Astrocyte (in vitro differentiated cells and primary cell): ENCODE measurements at regions not wholly inside any gene's neighbourhood (a gene's known extent, or its start where the extent isn't known, plus 50 kb on each side); places are given as distances from the start of the nearest gene placed in this dataset.
"Not testable (repeated sequence)": the region's sequence is repeated elsewhere in the genome, so short reads cannot be mapped to it uniquely, and the experiment has no call there.

Experiments
- DNase-seq: peaks from one replicate; pipeline ENCODE4 v3.0.0-alpha.2; 2010; ENCODE audit warnings: low read depth
- FAIRE-seq: peaks from 2 replicates; lab custom pipeline; 2011; peaks lifted over from hg19 to GRCh38; lab: Jason Lieb, UNC
- H2AFZ ChIP-seq: 2 replicates; pipeline ENCODE4 v1.6.0; 2012; ENCODE audit warnings: low read depth, low read length, inconsistent platforms
- H3K27ac ChIP-seq: 2 replicates; pipeline ENCODE4 v1.5.1; 2011; ENCODE audit warnings: low read depth, low read length, inconsistent platforms
- H3K27me3 ChIP-seq: 2 replicates; pipeline ENCODE4 v1.6.0; 2011; ENCODE audit warnings: low read length, inconsistent platforms; ENCODE audit not compliant: insufficient read depth
- H3K36me3 ChIP-seq: 2 replicates; pipeline ENCODE4 v1.5.1; 2011; ENCODE audit warnings: low read length, inconsistent platforms; ENCODE audit not compliant: insufficient read depth
- H3K4me1 ChIP-seq: 2 replicates; pipeline ENCODE4 v1.5.1; 2011; ENCODE audit warnings: low read length, inconsistent platforms; ENCODE audit not compliant: insufficient read depth
- H3K4me2 ChIP-seq: 2 replicates; pipeline ENCODE4 v1.6.0; 2012; ENCODE audit warnings: low read length, inconsistent platforms
- H3K4me3 ChIP-seq: 2 replicates; pipeline ENCODE4 v1.5.1; 2011; ENCODE audit warnings: low read depth, mild to moderate bottlenecking, low read length, inconsistent platforms; ENCODE audit not compliant: insufficient read depth
- H3K79me2 ChIP-seq: 2 replicates; pipeline ENCODE4 v1.6.0; 2012; ENCODE audit warnings: mild to moderate bottlenecking, low read length, inconsistent platforms; ENCODE audit not compliant: insufficient read depth
- H3K9ac ChIP-seq: 2 replicates; pipeline ENCODE4 v1.6.0; 2012; ENCODE audit warnings: mild to moderate bottlenecking, low read length, inconsistent platforms
- H3K9me3 ChIP-seq: 2 replicates; pipeline ENCODE4 v1.5.1; 2012; ENCODE audit warnings: low read depth, mild to moderate bottlenecking, low read length, inconsistent platforms; ENCODE audit not compliant: insufficient read depth
- H4K20me1 ChIP-seq: 2 replicates; pipeline ENCODE4 v1.6.0; 2012; ENCODE audit warnings: low read length, inconsistent platforms; ENCODE audit not compliant: insufficient read depth
- H3K27ac Mint-ChIP-seq: one replicate; pipeline ENCODE4 v1.8.0; 2021; ENCODE audit warnings: mild to moderate bottlenecking, mixed read lengths; ENCODE audit not compliant: unreplicated experiment
- H3K27me3 Mint-ChIP-seq: one replicate; pipeline ENCODE4 v1.8.0; 2021; ENCODE audit warnings: low read depth, mixed read lengths; ENCODE audit not compliant: unreplicated experiment
- H3K36me3 Mint-ChIP-seq: one replicate; pipeline ENCODE4 v1.8.0; 2021; ENCODE audit warnings: low read depth, mixed read lengths; ENCODE audit not compliant: unreplicated experiment
- H3K4me1 Mint-ChIP-seq: one replicate; pipeline ENCODE4 v1.8.0; 2021; ENCODE audit warnings: low read depth, mixed read lengths; ENCODE audit not compliant: unreplicated experiment
- H3K4me3 Mint-ChIP-seq: one replicate; pipeline ENCODE4 v1.8.0; 2021; ENCODE audit warnings: mild to moderate bottlenecking, moderate library complexity, mixed read lengths; ENCODE audit not compliant: unreplicated experiment
- H3K9me3 Mint-ChIP-seq: one replicate; pipeline ENCODE4 v1.8.0; 2021; ENCODE audit warnings: mild to moderate bottlenecking, mixed read lengths; ENCODE audit not compliant: unreplicated experiment
- CTCF ChIP-seq: IDR thresholded peaks from 2 replicates; pipeline ENCODE4 v1.5.1; 2011; ENCODE audit warnings: low read depth, mild to moderate bottlenecking, inconsistent platforms, low read length, moderate library complexity; ENCODE audit not compliant: insufficient read depth
- EZH2 ChIP-seq: IDR thresholded peaks from 2 replicates; pipeline ENCODE4 v1.6.1; 2012; ENCODE audit warnings: mild to moderate bottlenecking, low read length, inconsistent platforms; ENCODE audit not compliant: insufficient read depth

GRCh38 chr20:29448806-29449470 lies 1808.5 kb upstream of the DEFB115 start:
- Histone ChIP-seq H3K27ac (no peak overlapping the region), H3K27me3 (no peaks in the 10 kb centered on the region), H3K4me1 (no peaks in the 10 kb centered on the region), H3K36me3 (no peaks in the 10 kb centered on the region), H3K4me2 (no peak overlapping the region), H3K79me2 (no peaks in the 10 kb centered on the region), H3K9me3 (no peaks in the 10 kb centered on the region), H3K4me3 (no peak overlapping the region), H4K20me1 (no peaks in the 10 kb centered on the region), H3K9ac (no peak overlapping the region), H2AFZ (no peak overlapping the region)
- H3K4me3 Mint-ChIP-seq: no peak overlapping the region
- no peaks in the 10 kb centered on the region for H3K27me3 Mint-ChIP-seq
- peaks cover 9% of the 10 kb centered on the region for H3K9me3 Mint-ChIP-seq
- no peaks in the 10 kb centered on the region for H3K4me1 Mint-ChIP-seq
- DNase-seq (no peak), FAIRE-seq (no peak)
- no peak overlapping the region for H3K27ac Mint-ChIP-seq
- no peaks in the 10 kb centered on the region for H3K36me3 Mint-ChIP-seq
- TF ChIP-seq EZH2: no peak
- TF ChIP-seq CTCF: no peak

GRCh38 chr20:29452186-29452585 lies 1805.3 kb upstream of the DEFB115 start:
- TF ChIP-seq CTCF (no peak), EZH2 (no peak)
- no peaks in the 10 kb centered on the region for H3K9me3 ChIP-seq
- no peak overlapping the region for H3K4me2 ChIP-seq
- H3K4me3 ChIP-seq: no peak overlapping the region
- Mint-ChIP-seq H3K4me3 (no peak overlapping the region), H3K27ac (no peak overlapping the region), H3K36me3 (no peaks in the 10 kb centered on the region), H3K4me1 (no peaks in the 10 kb centered on the region), H3K9me3 (peaks cover 6% of the 10 kb centered on the region), H3K27me3 (no peaks in the 10 kb centered on the region)
- FAIRE-seq (no peak), DNase-seq (no peak)
- no peaks in the 10 kb centered on the region for H3K27me3 ChIP-seq
- H3K4me1 ChIP-seq: no peaks in the 10 kb centered on the region
- no peaks in the 10 kb centered on the region for H3K36me3 ChIP-seq
- no peak overlapping the region for H3K27ac ChIP-seq
- H2AFZ ChIP-seq: no peak overlapping the region
- no peaks in the 10 kb centered on the region for H3K79me2 ChIP-seq
- no peaks in the 10 kb centered on the region for H4K20me1 ChIP-seq
- no peak overlapping the region for H3K9ac ChIP-seq

GRCh38 chr20:29456987-29457693 lies 1800.3 kb upstream of the DEFB115 start:
- not testable (repeated sequence) for H3K9me3 ChIP-seq, H3K9me3 Mint-ChIP-seq, H3K27ac ChIP-seq, H3K36me3 Mint-ChIP-seq, FAIRE-seq, H3K4me1 ChIP-seq, H3K27me3 ChIP-seq, H3K27ac Mint-ChIP-seq, H2AFZ ChIP-seq, H3K9ac ChIP-seq, H3K4me3 ChIP-seq, H3K36me3 ChIP-seq, H3K4me2 ChIP-seq, H3K4me1 Mint-ChIP-seq, H3K4me3 Mint-ChIP-seq, H4K20me1 ChIP-seq, H3K27me3 Mint-ChIP-seq, DNase-seq, H3K79me2 ChIP-seq
